H1 (cell line): ENCODE measurements at regions not wholly inside any gene's neighbourhood (a gene's known extent, or its start where the extent isn't known, plus 50 kb on each side); places are given as distances from the start of the nearest gene placed in this dataset.

ENCODE experiments used
- CTCF ChIA-PET: fragments of 300-600 bp; sonication (Branson Sonifier 250); formaldehyde crosslinking; loops from one replicate; lab custom pipeline; 2021; ENCODE audit not compliant: partially characterized antibody; lab: Charles Lee
- POLR2A ChIA-PET: fragments of 300-600 bp; sonication (Branson Sonifier 250); formaldehyde crosslinking; loops from one replicate; lab custom pipeline; 2021; ENCODE audit warnings: inconsistent platforms; ENCODE audit not compliant: partially characterized antibody; lab: Charles Lee
- DNase-seq, 2 experiments: peaks; one replicate each; pipeline versions ENCODE4 v3.0.0 to v3.0.0-alpha.2; 2010 to 2022; ENCODE audit warnings: low spot score in 2 of 2, low read depth in 1 of 2, mixed read lengths in 1 of 2
- FAIRE-seq: peaks from 2 replicates; lab custom pipeline; 2011; peaks lifted over from hg19 to GRCh38; lab: Jason Lieb, UNC
- H2AFZ ChIP-seq: 2 replicates; pipeline ENCODE4 v1.8.1; 2012; ENCODE audit warnings: low read length, inconsistent platforms
- H2AK5ac ChIP-seq: 2 replicates; pipeline ENCODE4 v1.6.1; 2013; ENCODE audit warnings: low read depth, low read length
- H2BK120ac ChIP-seq: replicated peaks from 2 replicates; pipeline ENCODE3; 2013; ENCODE audit warnings: low read depth, low read length, inconsistent platforms
- H2BK12ac ChIP-seq: 2 replicates; pipeline ENCODE4 v1.6.1; 2013; ENCODE audit warnings: low read depth, low read length
- H2BK15ac ChIP-seq: 2 replicates; pipeline ENCODE4 v1.6.1; 2013; ENCODE audit warnings: low read length
- H2BK20ac ChIP-seq: 2 replicates; pipeline ENCODE4 v1.6.1; 2013; ENCODE audit warnings: low read length
- H2BK5ac ChIP-seq: 2 replicates; pipeline ENCODE4 v1.6.1; 2013; ENCODE audit warnings: low read depth, low read length
- H3K14ac ChIP-seq: 2 replicates; pipeline ENCODE4 v1.6.1; 2013; ENCODE audit warnings: inconsistent platforms; ENCODE audit not compliant: insufficient read length
- H3K18ac ChIP-seq: 2 replicates; pipeline ENCODE4 v1.6.1; 2013; ENCODE audit warnings: low read length; ENCODE audit errors: extremely low read depth
- H3K23ac ChIP-seq: 2 replicates; pipeline ENCODE4 v1.6.1; 2013; ENCODE audit warnings: inconsistent platforms; ENCODE audit not compliant: insufficient read length
- H3K23me2 ChIP-seq: 2 replicates; pipeline ENCODE4 v1.6.1; 2013; ENCODE audit warnings: low read depth, low read length
- H3K27ac ChIP-seq: 2 replicates; pipeline ENCODE4 v1.6.1; 2011; ENCODE audit warnings: low read depth, low read length, inconsistent platforms
- H3K27me3 ChIP-seq, 4 experiments: replicated peaks in 1 of 4; 1 replicate in 1 of 4; 2 replicates in 3 of 4; pipeline versions ENCODE4 v1.6.1 to v1.8.1; 2011 to 2013; ENCODE audit warnings: low read length in 3 of 4, mild to moderate bottlenecking in 3 of 4, inconsistent platforms in 2 of 4, mixed read lengths in 2 of 4, moderate library complexity in 1 of 4; ENCODE audit not compliant: control insufficient read depth in 3 of 4, insufficient read depth in 3 of 4; ENCODE audit errors: extremely low read depth in 1 of 4
- H3K36me3 ChIP-seq, 4 experiments: 2 replicates each; pipeline versions ENCODE4 v1.6.1 to v1.8.1; 2011 to 2013; ENCODE audit warnings: mild to moderate bottlenecking in 4 of 4, low read length in 3 of 4, moderate library complexity in 2 of 4, control low read depth in 1 of 4, inconsistent platforms in 1 of 4; ENCODE audit not compliant: insufficient read depth in 4 of 4, control insufficient read depth in 2 of 4
- H3K4ac ChIP-seq: replicated peaks from 2 replicates; pipeline ENCODE3; 2013; ENCODE audit warnings: low read length, low read depth, mixed read lengths, inconsistent platforms; ENCODE audit not compliant: insufficient read length
- H3K4me1 ChIP-seq, 4 experiments: replicated peaks in 1 of 4; 1 replicate in 1 of 4; 2 replicates in 3 of 4; pipeline versions ENCODE4 v1.6.1 to v1.8.1; 2011 to 2013; ENCODE audit warnings: low read length in 3 of 4, inconsistent platforms in 2 of 4, mixed read lengths in 1 of 4; ENCODE audit not compliant: insufficient read depth in 4 of 4, control insufficient read depth in 3 of 4
- H3K4me2 ChIP-seq, 2 experiments: 2 replicates each; pipeline versions ENCODE4 v1.6.1 to v1.8.1; 2011 to 2013; ENCODE audit warnings: low read depth in 2 of 2, low read length in 2 of 2, control low read depth in 1 of 2, inconsistent platforms in 1 of 2, mild to moderate bottlenecking in 1 of 2; ENCODE audit not compliant: insufficient read depth in 1 of 2
- H3K4me3 ChIP-seq, 4 experiments: fragments of 200-600, 300-600 bp in 1 of 4; sonication (generic), shearing (Covaris generic), sonication (Bioruptor Twin) in 1 of 4; 2 replicates each; pipeline versions ENCODE4 v1.5.1 to v1.8.1; 2011 to 2016; ENCODE audit warnings: low read length in 4 of 4, low read depth in 3 of 4, control low read depth in 2 of 4, inconsistent platforms in 2 of 4, mild to moderate bottlenecking in 2 of 4, mixed read lengths in 1 of 4, moderate library complexity in 1 of 4; ENCODE audit not compliant: insufficient read depth in 2 of 4; ENCODE audit errors: extremely low read depth in 1 of 4
- H3K56ac ChIP-seq: replicated peaks from 2 replicates; pipeline ENCODE3; 2013; ENCODE audit warnings: low read depth, mild to moderate bottlenecking, mixed read lengths, low read length, inconsistent platforms; ENCODE audit not compliant: insufficient read length
- H3K79me1 ChIP-seq: 2 replicates; pipeline ENCODE4 v1.6.1; 2013; ENCODE audit warnings: low read depth, low read length, control low read depth
- H3K79me2 ChIP-seq, 2 experiments: 2 replicates each; pipeline versions ENCODE4 v1.6.1 to v1.8.1; 2012 to 2013; ENCODE audit warnings: low read length in 2 of 2, mild to moderate bottlenecking in 2 of 2, inconsistent platforms in 1 of 2; ENCODE audit not compliant: insufficient read depth in 2 of 2, control insufficient read depth in 1 of 2
- H3K9ac ChIP-seq, 4 experiments: replicated peaks in 1 of 4; 1 replicate in 1 of 4; 2 replicates in 3 of 4; pipeline versions ENCODE4 v1.6.1 to v1.8.1; 2011 to 2013; ENCODE audit warnings: low read depth in 3 of 4, low read length in 3 of 4, control low read depth in 2 of 4, mild to moderate bottlenecking in 2 of 4, moderate library complexity in 2 of 4, inconsistent platforms in 1 of 4; ENCODE audit errors: extremely low read depth in 1 of 4
- H3K9me3 ChIP-seq, 2 experiments: 2 replicates each; pipeline versions ENCODE4 v1.6.1 to v1.8.1; 2012 to 2013; ENCODE audit warnings: mild to moderate bottlenecking in 2 of 2, moderate library complexity in 2 of 2, control low read depth in 1 of 2, inconsistent platforms in 1 of 2, low read depth in 1 of 2, low read length in 1 of 2, mixed read lengths in 1 of 2; ENCODE audit not compliant: insufficient read depth in 2 of 2
- H4K20me1 ChIP-seq, 2 experiments: replicated peaks in 1 of 2; 2 replicates each; pipeline versions ENCODE3 to v1.8.1; 2011 to 2013; ENCODE audit warnings: inconsistent platforms in 2 of 2, low read length in 2 of 2, mild to moderate bottlenecking in 1 of 2; ENCODE audit not compliant: insufficient read depth in 2 of 2, control insufficient read depth in 1 of 2
- H4K5ac ChIP-seq: 2 replicates; pipeline ENCODE4 v1.6.1; 2013; ENCODE audit warnings: low read length, low read depth, mixed read lengths, inconsistent platforms; ENCODE audit not compliant: insufficient read length
- H4K8ac ChIP-seq: 2 replicates; pipeline ENCODE4 v1.8.0; 2013; ENCODE audit warnings: mild to moderate bottlenecking, moderate library complexity, low read length, inconsistent platforms; ENCODE audit not compliant: insufficient read depth; ENCODE audit errors: extremely low read depth
- H4K91ac ChIP-seq: replicated peaks from 2 replicates; pipeline ENCODE3; 2013; ENCODE audit warnings: low read length, mixed read lengths, inconsistent platforms; ENCODE audit not compliant: insufficient read length
- ATF3 ChIP-seq: IDR thresholded peaks from 2 replicates; pipeline ENCODE4 v1.6.1; 2011; ENCODE audit warnings: low read depth, mild to moderate bottlenecking, low read length; ENCODE audit not compliant: insufficient read depth
- CTBP2 ChIP-seq: IDR thresholded peaks from 2 replicates; pipeline ENCODE4 v1.7.0; 2011; ENCODE audit warnings: borderline replicate concordance, mild to moderate bottlenecking, moderate library complexity, mixed read lengths, low read length; ENCODE audit not compliant: insufficient read depth, insufficient read length
- EP300 ChIP-seq, 2 experiments: IDR thresholded peaks; 1 replicate in 1 of 2; 2 replicates in 1 of 2; pipeline ENCODE4 v1.6.1; 2011 to 2012; ENCODE audit warnings: low read depth in 2 of 2, low read length in 2 of 2, mild to moderate bottlenecking in 2 of 2, borderline replicate concordance in 1 of 2, inconsistent platforms in 1 of 2, moderate library complexity in 1 of 2
- WGBS, 2 experiments: shearing (Covaris generic) in 1 of 2; methylation state at CpG; one replicate each; pipeline versions ENCODE4 v1.1.6 to v1.1.7; 2013 to 2015; ENCODE audit warnings: low lambda C conversion rate in 2 of 2, mixed read lengths in 2 of 2, inconsistent platforms in 1 of 2, low coverage in 1 of 2, missing lambda C conversion rate in 1 of 2; ENCODE audit not compliant: insufficient replicate concordance in 2 of 2, insufficient coverage in 1 of 2, insufficient read length in 1 of 2; ENCODE audit errors: extremely low coverage in 1 of 2, missing lambda C conversion rate in 1 of 2; 5-methylcytosine and 5-hydroxymethylcytosine counted together

- TF ChIP-seq CTBP2 (no peak), ATF3 (no peak), EP300 (IDR thresholded peaks at IDR 0.05; ENCODE audit: borderline replicate concordance in 1 of 2, low read depth in 2 of 2, low read length in 2 of 2) (no peak)
- CTCF ChIA-PET = interaction anchor here (0.6 to 2.0 kb wide), 5 partner anchors 9 to 73 kb away, joined by 3 to 8 read pairs (median 3); no protein-coding TSS in a partner anchor
- Histone ChIP-seq H4K20me1 (no peaks in the 10 kb centered on the region), H3K4me1 (peaks cover 0 to 2% (median 1%) of the 10 kb centered on the region in 4 experiments; a peak in 2 of 7 replicates), H3K4me2 (no peak overlapping the region), H2AFZ (no peak overlapping the region), H2BK12ac (no peak overlapping the region), H3K27me3 (no peaks in the 10 kb centered on the region), H3K23ac (no peak overlapping the region), H3K79me2 (no peaks in the 10 kb centered on the region), H4K8ac (no peak overlapping the region; the same call in 1 of the 2 replicates), H3K9ac (no peak overlapping the region), H2BK120ac (no peak overlapping the region), H3K36me3 (no peaks in the 10 kb centered on the region), H4K91ac (no peak overlapping the region), H3K56ac (no peak overlapping the region), H2BK20ac (no peak overlapping the region), H3K79me1 (no peaks in the 10 kb centered on the region), H3K4me3 (no peak overlapping the region), H3K18ac (no peak overlapping the region), H2BK15ac (no peak overlapping the region), H4K5ac (no peak overlapping the region), H2AK5ac (no peak overlapping the region), H2BK5ac (no peak overlapping the region), H3K23me2 (no peaks in the 10 kb centered on the region), H3K9me3 (no peaks in the 10 kb centered on the region), H3K4ac (no peak overlapping the region), H3K27ac (no peak overlapping the region), H3K14ac (no peak overlapping the region)
- DNase-seq = no peak
- POLR2A ChIA-PET = no interaction called here
- WGBS, 2 experiments = 86% methylated on average over 7 of the region's 7 CpGs; no CpG with 5 or more reads in 1 of the 2 experiments
- no peak for FAIRE-seq
Observed at GRCh38 chr1:91585982-91586381, 85.3 kb downstream of the CDC7 start.
